ENCODE measurements at regions not wholly inside any gene's neighbourhood (a gene's known extent, or its start where the extent isn't known, plus 50 kb on each side); places are given as distances from the start of the nearest gene placed in this dataset.

- no peak for TF ChIP-seq CTCF (IDR thresholded peaks at IDR 0.05; ENCODE audit: low read depth, low read length, missing input control)
- TF ChIP-seq, protein P1, sequence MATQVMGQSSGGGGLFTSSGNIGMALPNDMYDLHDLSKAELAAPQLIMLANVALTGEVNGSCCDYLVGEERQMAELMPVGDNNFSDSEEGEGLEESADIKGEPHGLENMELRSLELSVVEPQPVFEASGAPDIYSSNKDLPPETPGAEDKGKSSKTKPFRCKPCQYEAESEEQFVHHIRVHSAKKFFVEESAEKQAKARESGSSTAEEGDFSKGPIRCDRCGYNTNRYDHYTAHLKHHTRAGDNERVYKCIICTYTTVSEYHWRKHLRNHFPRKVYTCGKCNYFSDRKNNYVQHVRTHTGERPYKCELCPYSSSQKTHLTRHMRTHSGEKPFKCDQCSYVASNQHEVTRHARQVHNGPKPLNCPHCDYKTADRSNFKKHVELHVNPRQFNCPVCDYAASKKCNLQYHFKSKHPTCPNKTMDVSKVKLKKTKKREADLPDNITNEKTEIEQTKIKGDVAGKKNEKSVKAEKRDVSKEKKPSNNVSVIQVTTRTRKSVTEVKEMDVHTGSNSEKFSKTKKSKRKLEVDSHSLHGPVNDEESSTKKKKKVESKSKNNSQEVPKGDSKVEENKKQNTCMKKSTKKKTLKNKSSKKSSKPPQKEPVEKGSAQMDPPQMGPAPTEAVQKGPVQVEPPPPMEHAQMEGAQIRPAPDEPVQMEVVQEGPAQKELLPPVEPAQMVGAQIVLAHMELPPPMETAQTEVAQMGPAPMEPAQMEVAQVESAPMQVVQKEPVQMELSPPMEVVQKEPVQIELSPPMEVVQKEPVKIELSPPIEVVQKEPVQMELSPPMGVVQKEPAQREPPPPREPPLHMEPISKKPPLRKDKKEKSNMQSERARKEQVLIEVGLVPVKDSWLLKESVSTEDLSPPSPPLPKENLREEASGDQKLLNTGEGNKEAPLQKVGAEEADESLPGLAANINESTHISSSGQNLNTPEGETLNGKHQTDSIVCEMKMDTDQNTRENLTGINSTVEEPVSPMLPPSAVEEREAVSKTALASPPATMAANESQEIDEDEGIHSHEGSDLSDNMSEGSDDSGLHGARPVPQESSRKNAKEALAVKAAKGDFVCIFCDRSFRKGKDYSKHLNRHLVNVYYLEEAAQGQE (IDR thresholded peaks at IDR 0.05), result no peak
- no peak for TF ChIP-seq ZBTB33 (IDR thresholded peaks at IDR 0.05)
- no peak for TF ChIP-seq FOXA1 (IDR thresholded peaks at IDR 0.05)
- no peak for TF ChIP-seq ATF3 (IDR thresholded peaks at IDR 0.05)
- TF ChIP-seq, protein P2, sequence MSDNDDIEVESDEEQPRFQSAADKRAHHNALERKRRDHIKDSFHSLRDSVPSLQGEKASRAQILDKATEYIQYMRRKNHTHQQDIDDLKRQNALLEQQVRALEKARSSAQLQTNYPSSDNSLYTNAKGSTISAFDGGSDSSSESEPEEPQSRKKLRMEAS (IDR thresholded peaks at IDR 0.05), result no peak
- TF ChIP-seq SP1 (IDR thresholded peaks at IDR 0.05), result no peak
These were observed 158.4 kb downstream of the LNPK start for GRCh38 chr2:175843625-175844024.
